Stimulated activated CD8-positive, alpha-beta memory T cell treated with anti-CD3 and anti-CD28 coated beads, Interleukin-4, amount 100 ng/mL, for 48 hours (primary cell): ENCODE measurements at regions not wholly inside any gene's neighbourhood (a gene's known extent, or its start where the extent isn't known, plus 50 kb on each side); places are given as distances from the start of the nearest gene placed in this dataset.

ENCODE experiments used
- DNase-seq: peaks from one replicate; pipeline ENCODE4 v3.0.0-alpha.2; 2020

GRCh38 chr3:159172473-159172872, 370.6 kb downstream of the MFSD1 start:
- DNase-seq, result no peak

DNA sequence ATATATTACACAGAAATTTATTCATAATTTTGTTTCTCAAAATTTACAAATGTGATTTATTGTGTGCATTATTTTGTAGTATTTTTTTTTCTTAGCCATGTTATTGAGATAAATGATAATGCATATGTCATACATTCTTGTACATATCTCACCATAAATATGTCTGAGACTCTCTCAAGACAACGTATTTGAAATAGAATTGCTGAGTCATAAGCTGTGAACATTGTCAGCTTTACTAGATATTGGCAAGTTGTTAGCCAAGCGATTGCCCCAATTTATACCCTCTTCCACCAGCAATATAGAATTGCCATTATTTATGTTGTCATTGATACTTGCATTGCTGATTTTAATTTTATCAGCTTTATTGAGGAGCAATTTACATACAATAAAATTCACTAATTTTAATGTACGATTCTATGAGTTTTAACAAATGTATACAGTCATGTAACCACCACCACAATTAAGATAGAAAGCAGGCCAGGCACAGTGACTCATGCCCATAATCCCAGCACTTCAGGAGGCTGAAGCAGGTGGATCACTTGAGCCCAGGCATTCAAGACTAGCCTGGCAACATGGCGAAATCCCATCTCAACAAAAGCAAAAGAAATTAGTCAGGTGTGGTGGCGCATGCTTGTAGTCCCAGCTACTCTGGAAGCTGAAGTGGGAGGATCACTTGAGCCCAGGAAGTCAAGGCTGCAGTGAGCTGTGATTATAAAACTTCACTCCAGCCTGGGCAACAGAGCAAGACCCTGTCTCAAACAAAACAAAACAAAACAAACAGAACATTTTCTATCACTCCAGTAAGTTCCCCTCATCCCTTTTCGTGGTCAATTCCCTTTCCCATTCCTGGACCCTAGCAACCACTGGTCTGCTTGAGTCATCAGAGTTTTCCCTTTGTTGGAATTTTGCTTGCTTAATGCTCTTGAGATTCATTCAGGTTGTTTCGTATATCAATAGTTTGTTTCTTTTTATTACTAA, 373.1 kb downstream of the MFSD1 start:
- DNase-seq, result no peak

GRCh38 chr3:159178209-159178897, 376.5 kb downstream of the MFSD1 start:
- no peak for DNase-seq

- no peak for DNase-seq
Measured at GRCh38 chr3:159182961-159183360, 381.1 kb downstream of the MFSD1 start.

GRCh38 chr3:159185443-159186050, 383.7 kb downstream of the MFSD1 start:
- no peak for DNase-seq

- DNase-seq, result no peak
Measured at GRCh38 chr3:159186581-159186980, 384.7 kb downstream of the MFSD1 start.

- no peak for DNase-seq
Measured at GRCh38 chr3:159187232-159187631, 385.4 kb downstream of the MFSD1 start.

DNA sequence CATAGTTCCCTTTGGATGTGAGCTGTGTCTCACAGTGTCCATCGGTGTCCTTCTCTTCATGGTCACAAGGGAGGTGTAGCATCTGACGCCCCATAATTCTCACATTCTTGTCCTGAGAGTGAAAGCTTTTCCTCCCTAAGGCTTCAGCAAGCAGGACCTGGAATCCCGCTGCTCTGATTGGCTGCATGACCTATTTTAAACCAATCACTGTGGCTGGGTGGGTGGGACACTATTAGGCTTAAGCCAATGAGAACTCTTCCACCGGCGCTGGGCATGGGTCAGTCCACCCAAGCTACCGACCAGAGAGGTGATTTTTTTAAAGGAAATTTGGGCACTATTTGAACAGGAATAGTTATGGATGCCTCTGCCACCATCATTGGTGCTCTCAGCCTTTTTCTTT, 385.9 kb downstream of the MFSD1 start:
- no peak for DNase-seq

DNA sequence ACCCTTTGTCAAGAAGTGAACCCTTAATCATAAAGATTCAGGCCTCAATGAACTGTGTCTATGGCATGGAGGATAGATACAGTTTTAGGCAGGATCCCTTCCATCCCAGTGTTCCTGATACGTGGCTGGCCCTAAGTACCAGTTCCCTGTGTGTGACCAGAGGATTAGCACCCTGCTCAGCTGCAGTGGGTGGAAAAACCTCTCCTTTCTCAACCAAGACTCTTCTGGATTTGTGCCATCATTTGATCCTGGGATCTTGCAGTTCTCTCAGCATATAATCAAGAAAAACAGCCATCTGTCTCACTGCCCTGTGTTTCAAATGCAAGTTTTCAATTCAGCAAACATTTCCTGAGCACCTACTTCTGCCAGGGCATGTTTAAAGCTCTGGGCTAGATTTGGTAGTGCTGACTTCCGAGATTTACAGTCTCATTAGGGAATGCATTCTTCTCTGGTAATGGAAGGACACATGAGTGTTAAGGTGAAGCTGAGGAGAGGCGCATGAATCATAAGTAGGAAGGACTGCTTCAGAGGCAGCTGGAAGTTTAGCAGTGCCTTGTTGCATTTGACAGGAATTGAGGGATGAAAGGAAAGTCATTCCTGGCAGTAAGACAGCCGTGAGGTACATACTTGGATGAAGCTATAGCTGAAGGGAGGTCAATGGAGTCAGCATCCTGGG, 388.3 kb downstream of the MFSD1 start:
- no peak for DNase-seq

DNA sequence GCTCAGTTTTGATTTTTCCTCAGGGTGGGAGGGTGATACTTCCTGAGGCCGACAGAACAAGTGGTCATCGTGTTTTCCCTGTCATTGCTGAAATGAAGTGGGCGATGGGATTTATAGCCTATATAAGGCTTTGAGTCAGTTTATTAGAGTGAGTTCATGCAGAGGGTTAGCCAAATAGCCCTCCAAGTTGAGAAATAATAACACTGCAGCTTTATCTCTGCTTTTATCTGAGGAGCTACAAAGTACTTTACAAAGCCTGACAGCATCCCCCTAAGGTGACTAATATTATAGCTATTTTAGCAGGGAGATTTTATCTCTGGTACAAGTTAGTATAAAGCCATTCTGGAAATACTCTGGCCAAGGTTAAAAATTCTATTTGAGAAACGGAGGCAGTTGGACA, 389.6 kb downstream of the MFSD1 start:
- DNase-seq, result no peak

- DNase-seq, result no peak
Measured at GRCh38 chr3:159196359-159196758, 394.5 kb downstream of the MFSD1 start.

DNA sequence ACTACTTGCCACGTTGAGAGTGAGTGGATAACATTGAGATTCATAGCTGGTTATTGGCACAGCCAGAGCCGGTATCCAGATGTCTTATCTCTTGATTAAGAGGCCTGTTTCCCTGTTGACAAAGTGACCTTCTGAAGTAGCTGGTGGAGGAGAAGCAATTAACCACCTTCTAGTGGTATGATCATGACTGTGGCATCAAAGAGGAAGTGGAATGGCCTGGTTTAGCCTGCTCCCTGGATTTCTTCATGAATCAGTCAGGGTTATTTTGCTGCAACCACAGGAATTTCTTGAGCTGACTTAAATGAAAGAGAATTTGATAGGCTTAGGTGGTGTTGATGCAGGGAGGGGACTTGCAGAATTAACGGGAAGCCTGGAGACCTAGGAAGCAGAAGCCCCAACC, 398.3 kb downstream of the MFSD1 start:
- DNase-seq, result no peak

DNA sequence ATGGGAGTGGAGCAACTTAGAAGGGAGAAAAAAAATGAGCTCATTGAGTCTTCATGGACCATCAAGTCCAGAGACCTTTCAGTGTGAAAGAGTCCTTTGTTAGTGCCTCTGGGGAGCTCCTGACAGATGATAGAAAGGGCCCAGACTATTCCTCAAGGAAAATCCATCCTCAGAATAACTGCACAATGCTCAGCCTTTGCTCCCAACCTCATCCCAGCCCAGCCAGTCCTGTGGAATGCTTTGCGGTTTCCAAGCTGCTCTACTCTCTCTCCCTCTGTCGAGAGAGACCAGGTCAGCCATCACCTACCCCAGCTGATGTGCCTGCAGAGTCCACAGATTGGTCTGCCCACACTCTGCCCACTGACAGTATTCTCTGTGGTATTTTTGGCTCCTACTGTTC, 406.2 kb downstream of the MFSD1 start:
- no peak for DNase-seq

GRCh38 chr3:159209459-159209858, 407.6 kb downstream of the MFSD1 start:
- DNase-seq, result no peak

DNA sequence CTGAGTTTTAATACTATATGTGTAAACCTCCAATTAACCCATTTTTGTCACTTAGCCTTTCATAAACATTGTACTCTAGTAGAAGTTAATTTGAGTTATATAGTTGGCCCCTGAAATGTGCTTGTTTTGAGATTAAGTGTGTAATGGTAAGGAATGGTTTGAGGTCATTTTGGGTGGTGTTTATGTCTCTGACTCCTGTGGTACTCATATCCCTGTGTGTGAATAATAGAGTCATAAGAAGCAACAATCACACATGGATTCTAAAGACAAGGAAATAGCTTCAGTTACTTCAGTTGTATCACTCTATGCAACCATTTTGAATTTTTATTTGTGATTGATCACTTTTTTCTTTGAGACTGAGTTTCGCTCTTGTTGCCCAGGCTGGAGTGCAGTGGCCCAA, 408.5 kb downstream of the MFSD1 start:
- no peak for DNase-seq

DNA sequence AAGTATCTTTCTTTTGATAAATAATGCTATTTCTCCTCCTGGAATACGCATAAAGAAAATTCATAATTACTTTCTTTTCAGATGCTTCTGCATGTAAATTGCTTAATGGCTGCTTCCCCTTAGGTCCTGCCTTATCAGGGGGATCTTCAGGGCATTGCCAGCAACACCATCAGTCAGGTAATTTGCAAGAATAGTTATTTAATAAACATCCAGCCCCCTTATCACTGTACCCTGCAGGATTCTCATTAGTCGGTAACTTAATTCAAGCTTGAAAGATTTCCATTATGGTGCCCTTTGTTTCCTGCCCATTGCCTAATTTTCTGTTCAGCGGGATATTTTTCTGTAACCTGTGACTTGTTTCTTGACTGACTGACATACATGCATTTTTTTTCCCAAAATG, 414.5 kb downstream of the MFSD1 start:
- no peak for DNase-seq

GRCh38 chr3:159219231-159219630, 417.4 kb downstream of the MFSD1 start:
- DNase-seq, result no peak

DNA sequence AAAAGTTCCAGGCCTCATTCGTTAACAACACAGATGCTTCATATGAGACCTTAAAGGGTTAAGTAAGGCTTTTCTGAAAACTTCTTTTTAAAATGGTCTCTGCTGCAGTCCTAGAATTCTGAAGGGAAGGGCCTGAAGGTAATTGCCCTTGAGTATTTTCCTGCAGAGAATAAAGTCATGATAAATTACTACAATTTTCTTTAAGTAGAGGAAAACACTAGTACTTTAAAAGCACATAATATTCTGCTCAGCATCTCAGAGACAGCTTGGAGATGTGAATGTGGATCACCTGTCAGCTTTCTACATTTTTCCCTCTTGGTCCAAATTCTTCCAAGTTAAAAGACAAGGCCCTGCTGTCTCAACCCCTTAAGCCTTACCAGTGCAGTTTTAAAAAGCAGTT, 419.5 kb downstream of the MFSD1 start:
- no peak for DNase-seq

DNA sequence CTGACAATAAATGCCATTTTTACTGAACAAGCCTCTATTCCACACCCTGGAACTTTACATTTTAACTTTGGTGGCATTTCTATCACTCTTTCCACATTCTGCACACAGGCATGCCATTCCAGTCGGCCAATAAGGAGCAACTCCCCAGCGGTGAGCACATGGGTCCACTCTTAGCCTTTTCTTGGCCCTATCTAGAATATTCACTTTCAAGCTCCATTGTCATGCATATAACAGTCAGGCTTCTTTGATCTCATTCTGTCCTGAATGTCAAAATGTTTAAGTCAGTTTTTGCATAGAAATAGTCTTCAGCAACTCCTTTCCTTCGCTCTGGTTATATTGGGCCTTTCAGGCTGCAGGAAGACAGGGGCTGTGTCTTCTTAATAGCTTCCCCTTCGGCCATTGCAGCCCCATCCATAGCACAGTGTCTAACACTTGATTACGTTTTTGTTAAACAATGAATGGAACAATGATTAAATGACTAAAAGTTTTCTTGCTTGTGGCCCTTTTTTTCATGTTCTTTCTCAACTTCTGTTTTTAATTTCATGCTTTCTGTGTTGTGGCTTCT, 427.3 kb downstream of the MFSD1 start:
- DNase-seq, result no peak

DNA sequence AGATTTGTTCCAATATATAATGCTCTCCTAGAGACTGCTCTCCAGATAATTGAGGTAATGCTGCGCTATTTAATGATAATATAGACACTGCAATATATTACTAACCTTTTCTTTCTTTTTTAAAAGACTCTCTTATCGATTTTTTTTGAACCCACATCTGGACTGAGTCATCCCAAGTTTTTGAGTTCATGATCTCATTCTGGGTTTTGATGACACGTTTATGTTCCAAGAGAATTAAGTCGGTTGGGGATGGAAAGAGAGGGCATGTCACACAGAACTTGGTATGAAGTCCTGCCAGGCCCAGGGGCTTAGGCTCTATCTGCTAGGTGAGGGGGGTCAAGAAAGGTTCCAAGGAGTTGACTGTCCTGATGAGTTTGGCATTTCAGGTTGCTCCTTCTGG, 431.1 kb downstream of the MFSD1 start:
- DNase-seq, result no peak

DNA sequence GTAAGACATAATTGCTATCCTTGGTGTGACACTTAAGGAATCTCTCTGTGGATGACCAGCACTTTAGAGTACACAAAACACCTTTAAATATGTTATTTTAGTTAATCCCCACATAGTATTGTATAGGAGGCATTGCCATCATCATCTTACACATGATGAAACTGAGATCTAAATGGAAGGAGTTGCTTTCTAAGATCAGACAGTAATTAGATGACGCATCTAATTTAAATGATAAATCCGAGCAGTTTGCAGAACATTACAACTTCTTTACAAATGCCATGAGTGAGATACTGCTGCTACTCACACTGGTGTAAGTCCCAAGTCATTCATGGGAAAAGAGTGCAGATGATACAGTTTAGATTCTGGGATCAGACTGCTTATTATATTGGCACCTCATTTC, 431.9 kb downstream of the MFSD1 start:
- DNase-seq, result no peak

DNA sequence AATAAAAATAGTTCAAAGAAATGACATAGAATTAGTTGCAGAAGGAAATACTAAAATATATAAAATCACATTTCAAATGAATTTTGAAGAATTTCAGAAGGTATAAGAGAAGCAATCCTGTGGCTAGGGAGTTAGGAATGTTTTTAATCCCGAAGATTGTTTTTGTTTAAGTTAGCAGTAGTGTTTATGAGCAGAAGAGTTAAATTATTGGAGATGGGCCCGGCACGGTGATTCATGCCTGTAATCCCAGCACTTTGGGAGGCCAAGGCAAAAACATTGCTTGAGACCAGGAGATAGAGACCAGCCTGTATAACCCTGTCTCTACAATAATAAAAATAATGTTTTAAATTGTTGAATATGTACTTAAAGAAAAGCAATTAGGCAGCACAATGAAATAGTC, 432.5 kb downstream of the MFSD1 start:
- DNase-seq, result no peak

- no peak for DNase-seq
Measured at GRCh38 chr3:159236321-159236720, 434.5 kb downstream of the MFSD1 start.
